ENCODE measurements at regions not wholly inside any gene's neighbourhood (a gene's known extent, or its start where the extent isn't known, plus 50 kb on each side); places are given as distances from the start of the nearest gene placed in this dataset.

- no peak for DNase-seq (ENCODE audit: low read depth)
- no peak overlapping the region for H3K4me3 ChIP-seq (ENCODE audit: control insufficient read depth, low read depth, low read length)
- no peak for TF ChIP-seq CTCF (conservative IDR thresholded peaks at IDR 0.05; ENCODE audit: control insufficient read depth, insufficient read depth, low read depth, low read length)
Observed at GRCh38 chr16:87131996-87132345, 185.2 kb downstream of the C16orf95 start.

GRCh38 chr16:87132361-87133014 lies 184.7 kb downstream of the C16orf95 start:
- H3K4me3 ChIP-seq (ENCODE audit: control insufficient read depth, low read depth, low read length), result no peak overlapping the region
- peak; percentile 66 for DNase-seq (ENCODE audit: low read depth)
- no peak for TF ChIP-seq CTCF (conservative IDR thresholded peaks at IDR 0.05; ENCODE audit: control insufficient read depth, insufficient read depth, low read depth, low read length)

GRCh38 chr16:87133112-87133850 lies 183.9 kb downstream of the C16orf95 start:
- no peak for DNase-seq (ENCODE audit: low read depth)
- no peak overlapping the region for H3K4me3 ChIP-seq (ENCODE audit: control insufficient read depth, low read depth, low read length)
- no peak for TF ChIP-seq CTCF (conservative IDR thresholded peaks at IDR 0.05; ENCODE audit: control insufficient read depth, insufficient read depth, low read depth, low read length)

- no peak overlapping the region for H3K4me3 ChIP-seq (ENCODE audit: control insufficient read depth, low read depth, low read length)
- no peak for TF ChIP-seq CTCF (conservative IDR thresholded peaks at IDR 0.05; ENCODE audit: control insufficient read depth, insufficient read depth, low read depth, low read length)
- DNase-seq (ENCODE audit: low read depth), result no peak
Observed at GRCh38 chr16:87133966-87134627, 183.1 kb downstream of the C16orf95 start.

- H3K4me3 ChIP-seq (ENCODE audit: control insufficient read depth, low read depth, low read length), result no peak overlapping the region
- TF ChIP-seq CTCF (conservative IDR thresholded peaks at IDR 0.05; ENCODE audit: control insufficient read depth, insufficient read depth, low read depth, low read length), result no peak
- no peak for DNase-seq (ENCODE audit: low read depth)
Observed at GRCh38 chr16:87134628-87134995, 182.6 kb downstream of the C16orf95 start.

GRCh38 chr16:87135246-87136030 lies 181.8 kb downstream of the C16orf95 start:
- no peak overlapping the region for H3K4me3 ChIP-seq (ENCODE audit: control insufficient read depth, low read depth, low read length)
- TF ChIP-seq CTCF (conservative IDR thresholded peaks at IDR 0.05; ENCODE audit: control insufficient read depth, insufficient read depth, low read depth, low read length), result no peak
- no peak for DNase-seq (ENCODE audit: low read depth)

Measured in fibroblast of mammary gland (primary cell).